CD4-positive, alpha-beta T cell treated with Interleukin-21 for 1 hour (primary cell): ENCODE measurements at regions not wholly inside any gene's neighbourhood (a gene's known extent, or its start where the extent isn't known, plus 50 kb on each side); places are given as distances from the start of the nearest gene placed in this dataset.
"Not testable (repeated sequence)": the region's sequence is repeated elsewhere in the genome, so short reads cannot be mapped to it uniquely, and the experiment has no call there.

Experiments
- DNase-seq: peaks from one replicate; pipeline ENCODE4 v3.0.0-alpha.2; 2020

DNA sequence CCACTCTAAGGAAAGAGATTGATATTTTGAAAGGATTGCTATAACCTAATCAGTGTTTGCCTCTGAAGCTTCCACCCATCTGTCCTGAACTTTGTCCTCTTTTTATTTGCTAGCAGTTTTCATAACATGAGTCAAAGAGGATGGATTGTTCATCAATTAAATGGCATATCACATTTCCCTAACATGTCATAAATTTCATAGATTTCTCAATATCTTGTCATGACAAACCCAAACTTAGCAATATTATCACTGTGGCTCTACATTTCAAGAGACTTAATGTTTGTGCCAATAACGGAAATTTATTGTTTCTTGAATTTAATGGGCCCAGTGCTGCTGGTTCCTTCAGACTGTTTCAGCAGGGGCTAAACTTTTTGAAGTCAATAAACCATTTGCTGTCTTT lies 330.3 kb downstream of the CAAP1 start:
- no peak for DNase-seq

DNA sequence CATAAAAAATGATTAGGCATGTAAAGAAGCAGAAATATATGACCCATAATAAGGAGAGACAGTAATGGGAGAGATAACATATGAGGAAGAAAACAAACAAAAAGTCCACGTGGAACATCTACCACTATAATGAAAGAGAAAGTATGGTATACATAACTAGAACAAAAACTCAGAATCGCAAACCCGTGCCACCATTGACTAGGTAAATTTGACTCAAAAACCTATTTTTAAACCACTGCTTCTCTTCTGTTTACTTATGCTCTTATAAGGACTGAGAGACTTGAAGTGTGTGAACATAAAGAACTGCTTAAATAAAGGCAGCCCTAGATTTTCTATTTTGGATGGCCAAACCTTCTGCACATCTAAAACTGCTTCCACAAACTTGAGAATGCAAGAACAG lies 330.7 kb downstream of the CAAP1 start:
- no peak for DNase-seq

DNA sequence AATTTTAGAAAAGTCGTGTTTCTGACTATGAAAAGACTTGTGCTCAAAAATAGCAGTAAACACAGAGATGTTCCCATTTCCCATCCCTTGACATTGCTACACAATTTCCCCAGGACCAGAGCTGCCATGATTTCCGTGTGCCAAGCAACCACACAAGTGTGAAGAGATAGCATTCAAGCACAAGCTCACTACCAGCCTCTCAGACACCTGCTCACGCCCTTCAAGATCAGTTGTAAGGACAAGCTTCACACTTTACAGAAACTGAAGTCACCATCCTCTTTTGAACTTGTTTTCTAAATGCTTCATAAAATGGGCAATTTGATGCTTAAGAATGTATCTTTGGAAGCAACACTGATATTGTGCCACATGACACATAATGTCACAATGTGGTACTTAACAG lies 333.1 kb downstream of the CAAP1 start:
- DNase-seq, result no peak

DNA sequence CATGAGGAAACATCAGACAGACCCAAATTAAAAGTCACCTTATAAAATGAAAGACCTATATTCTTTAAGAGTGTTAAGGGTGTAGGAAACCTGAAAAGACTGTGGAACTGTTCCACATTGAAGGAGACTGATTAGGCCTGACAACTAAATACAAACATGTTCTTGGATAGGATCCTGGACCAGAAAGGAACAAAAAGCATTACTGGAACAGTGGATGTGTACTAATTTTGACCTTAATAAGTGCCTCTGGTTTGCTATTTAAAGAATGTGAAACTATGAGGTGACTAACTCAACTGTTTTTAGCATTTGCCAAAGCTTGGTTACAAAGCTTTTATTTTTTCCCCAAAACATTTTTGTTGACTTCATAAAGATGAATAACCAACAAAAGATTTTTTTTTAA lies 340.6 kb downstream of the CAAP1 start:
- no peak for DNase-seq

DNA sequence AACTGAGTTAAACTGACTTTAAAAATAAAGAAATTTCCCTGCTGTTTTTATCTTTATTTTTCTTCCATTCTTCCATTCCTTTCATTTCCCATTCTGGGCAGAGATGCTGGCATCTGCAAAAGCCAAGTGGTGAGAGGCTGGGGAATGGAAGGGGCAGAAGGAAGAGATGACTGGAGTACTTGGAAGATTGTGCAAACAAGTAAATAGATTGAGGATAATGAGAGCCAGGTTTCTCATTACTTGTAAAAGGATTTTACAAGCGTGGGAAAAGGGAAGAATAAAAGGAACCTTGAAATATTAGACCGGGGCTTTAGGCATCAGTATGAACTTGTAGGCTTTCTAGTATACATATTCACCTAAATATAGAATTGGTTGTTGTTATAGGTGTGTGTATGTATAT lies 341.2 kb downstream of the CAAP1 start:
- no peak for DNase-seq

DNA sequence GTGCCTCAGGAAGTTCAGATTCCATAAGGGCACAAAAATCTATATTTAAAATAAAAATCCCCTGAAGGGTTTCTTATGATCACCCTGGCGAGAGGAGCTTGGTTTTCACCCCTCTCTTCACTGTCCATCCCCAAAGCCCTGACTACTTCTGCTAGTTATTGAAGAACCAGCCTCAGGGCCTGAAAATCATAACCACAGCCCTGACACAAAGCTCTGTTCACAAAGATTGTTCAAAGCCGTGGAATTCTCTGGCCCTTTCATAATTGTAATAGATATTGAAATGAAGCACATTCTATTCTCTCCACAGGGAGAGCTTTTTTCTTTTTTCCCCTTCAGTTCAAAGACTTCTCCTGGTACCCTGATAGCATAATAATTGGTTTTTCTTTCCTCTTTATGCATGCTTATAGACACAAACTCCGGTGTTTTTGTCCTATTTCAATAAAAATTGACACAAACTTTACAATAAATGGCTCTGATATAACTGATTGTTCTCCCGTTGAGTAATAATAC lies 343.8 kb downstream of the CAAP1 start:
- no peak for DNase-seq

DNA sequence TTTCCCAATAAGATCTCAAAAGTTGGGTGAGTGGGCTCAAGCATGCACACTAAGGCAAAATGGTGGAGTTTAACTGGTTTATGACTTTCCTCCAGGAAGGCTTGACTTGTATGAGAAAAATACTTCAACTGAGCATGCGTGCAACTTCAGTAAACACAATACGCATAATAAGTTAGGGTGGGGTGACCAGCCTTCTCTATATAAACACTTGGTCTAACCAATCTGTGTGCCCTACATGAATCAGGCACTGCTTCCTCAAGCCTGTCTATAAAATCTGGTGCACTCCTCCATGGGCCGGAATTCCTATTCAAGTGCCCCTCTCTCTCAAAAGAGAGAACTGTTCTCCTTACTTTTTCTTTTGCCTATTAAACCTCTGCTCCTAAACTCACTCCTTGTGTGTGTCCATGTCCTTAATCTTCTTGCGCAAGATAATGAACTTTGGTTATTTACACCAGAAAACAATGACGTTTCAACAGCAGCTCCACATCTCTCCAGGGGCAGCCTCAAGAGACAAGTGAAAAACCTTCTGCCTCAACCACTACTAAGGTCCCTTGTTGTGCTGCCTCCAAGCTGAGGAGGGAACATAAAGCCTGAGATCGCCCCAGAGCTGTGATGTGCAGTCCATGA lies 352.6 kb downstream of the CAAP1 start:
- no peak for DNase-seq

DNA sequence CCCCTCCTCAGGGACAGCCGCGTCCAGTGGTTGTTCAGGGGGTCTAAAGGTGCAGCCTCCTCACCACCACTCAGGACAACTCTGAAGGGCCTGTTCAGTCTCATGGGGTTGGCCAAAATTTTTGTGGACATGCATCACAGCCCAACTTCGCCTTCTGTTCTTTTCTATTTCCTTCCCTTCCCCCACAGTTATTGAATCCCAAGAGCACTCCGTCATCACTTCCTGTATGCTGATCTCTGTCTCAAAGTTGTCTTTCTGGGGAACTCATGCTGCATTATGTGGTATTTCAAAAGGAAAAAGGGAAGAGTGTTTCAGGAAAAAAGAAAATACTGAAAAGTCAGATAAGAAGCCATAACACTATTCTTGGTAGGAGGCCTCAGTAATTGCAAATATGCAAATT lies 355.4 kb downstream of the CAAP1 start:
- DNase-seq, result no peak

DNA sequence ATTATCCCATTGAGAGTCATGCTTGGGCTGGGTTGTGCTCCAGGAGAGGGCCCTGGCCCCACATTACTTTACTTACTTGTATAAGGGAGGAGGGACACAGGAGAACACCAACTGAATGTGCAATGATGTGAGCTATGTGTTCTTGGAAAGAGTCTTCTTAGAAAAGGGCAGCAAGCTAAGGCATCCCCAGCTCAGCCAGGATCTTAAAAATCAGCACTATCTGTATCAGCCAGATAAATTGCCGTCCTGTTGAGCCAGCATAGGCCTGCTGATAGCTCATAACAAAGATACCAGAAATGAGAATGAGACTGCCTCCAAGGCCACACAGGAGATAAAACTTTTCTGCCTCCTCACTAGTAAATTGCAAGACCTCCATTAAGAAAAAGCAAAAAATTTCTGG lies 357.5 kb downstream of the CAAP1 start:
- no peak for DNase-seq

DNA sequence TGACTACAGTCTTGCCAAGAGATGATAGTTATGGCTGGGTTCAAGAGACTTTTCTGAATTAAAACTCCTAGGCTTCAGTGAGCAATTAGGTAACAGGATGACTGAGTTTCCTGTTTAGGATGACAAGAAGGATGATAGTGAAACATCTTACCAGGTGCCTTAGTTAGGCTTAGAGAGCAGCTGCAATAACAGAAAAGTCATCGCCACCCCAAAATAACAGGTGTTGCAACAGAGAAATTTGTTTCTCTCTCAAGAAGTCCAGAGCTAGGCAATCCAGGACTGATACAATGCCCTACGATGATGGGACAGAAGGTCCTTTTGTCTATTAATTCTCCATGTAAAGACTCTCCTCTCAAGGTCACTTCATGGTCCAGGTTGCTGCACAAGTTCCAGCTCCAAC lies 361.8 kb downstream of the CAAP1 start:
- no peak for DNase-seq

DNA sequence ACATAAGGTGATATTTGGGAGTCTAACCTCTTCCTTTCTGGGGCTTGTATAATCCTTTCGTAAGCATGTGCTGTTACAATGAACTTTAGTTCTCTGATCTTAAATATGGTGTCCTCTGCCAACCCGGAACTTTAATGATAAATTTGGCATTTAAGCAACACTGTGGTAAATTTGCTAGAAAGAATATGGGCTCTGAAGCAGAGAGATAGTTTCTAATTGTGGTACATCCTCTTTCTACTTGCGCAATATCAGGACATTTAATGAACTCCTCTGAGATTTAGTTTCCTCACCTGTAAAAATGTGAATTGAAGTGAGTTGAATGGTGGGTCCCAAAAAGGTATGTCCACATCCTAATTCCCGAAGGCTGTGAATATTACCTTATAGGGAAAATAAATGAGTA lies 364.7 kb downstream of the CAAP1 start:
- DNase-seq, result no peak

DNA sequence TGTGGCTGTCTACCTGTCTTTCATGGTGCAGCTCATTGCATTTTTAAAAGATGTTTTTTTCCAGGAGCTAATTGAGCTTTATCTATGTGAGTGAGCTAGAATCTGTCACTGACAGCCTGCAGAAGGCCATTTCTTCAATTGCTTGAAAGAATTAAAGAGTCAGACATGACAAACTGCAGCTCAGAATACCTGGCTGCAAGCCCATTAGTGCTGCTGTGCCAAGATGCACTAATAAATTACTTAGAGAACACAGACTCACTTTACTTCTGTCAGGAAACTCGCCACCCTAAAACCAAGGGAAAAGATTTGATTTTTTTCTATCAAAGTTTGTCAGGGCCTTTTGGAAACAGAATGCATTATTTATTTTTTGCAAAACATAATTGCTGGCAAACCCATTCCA lies 368.3 kb downstream of the CAAP1 start:
- DNase-seq, result no peak

DNA sequence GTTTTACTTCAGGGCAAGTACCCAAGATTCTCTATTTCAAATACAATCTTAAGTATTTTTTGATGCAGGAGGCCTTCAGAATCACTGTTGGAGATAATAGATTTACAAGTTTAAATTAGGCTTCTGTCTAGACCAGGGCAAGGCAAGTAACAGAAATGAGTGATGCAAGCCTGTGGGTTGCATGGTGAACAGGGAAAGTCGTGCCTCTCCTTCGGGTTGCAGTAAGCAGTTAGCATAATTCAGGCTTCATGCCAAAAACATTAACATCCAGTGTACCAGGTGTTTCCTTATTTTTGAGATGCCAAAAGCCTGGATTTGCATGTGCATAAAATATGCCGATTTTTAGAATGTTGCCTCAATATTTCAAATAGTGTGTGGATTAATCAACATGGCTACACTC lies 369.0 kb downstream of the CAAP1 start:
- DNase-seq, result no peak

DNA sequence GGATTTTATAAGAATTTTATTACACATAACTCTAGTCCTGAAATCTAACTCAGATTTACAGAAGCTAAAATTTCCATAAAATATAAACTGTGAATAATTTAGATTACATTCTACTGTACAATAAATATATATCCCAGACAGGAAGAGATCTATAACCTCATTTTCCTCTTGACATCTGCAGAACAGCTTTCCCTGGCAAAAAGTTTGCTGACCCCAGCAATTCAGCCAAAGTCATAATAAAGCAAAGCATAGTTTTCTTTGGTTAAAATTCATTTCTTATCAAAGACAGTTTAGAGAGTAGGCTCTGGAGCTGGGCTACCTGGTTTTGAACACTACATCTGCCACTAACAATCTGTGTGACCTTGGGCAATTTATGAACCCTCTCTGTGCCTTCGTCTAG lies 372.5 kb downstream of the CAAP1 start:
- no peak for DNase-seq

DNA sequence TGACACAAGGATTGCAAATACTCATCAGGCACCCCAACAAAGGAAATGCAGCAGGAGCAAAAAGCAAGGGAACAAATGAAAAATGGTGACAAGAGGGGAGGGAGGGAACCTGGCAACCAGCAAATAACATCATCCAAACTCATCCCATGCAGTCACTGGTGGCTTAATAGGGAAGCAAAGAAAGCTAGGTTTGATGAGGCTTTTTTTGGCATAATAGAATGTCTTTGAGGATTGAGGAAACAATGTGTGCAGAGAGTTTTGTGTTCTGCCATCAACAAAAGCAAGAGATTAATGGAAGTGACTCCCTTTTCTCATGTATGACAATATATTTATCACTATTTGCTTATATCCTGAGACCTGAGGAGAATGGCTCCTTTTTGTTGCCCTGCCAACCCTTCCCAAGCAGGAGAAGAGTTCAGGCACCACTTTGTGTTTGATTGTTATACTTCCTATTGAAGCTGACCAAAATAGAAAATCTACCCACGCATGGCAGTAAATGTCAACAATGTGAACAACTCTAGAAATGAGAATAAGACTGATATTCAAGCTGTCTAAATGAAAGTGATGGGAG lies 375.7 kb downstream of the CAAP1 start:
- no peak for DNase-seq

DNA sequence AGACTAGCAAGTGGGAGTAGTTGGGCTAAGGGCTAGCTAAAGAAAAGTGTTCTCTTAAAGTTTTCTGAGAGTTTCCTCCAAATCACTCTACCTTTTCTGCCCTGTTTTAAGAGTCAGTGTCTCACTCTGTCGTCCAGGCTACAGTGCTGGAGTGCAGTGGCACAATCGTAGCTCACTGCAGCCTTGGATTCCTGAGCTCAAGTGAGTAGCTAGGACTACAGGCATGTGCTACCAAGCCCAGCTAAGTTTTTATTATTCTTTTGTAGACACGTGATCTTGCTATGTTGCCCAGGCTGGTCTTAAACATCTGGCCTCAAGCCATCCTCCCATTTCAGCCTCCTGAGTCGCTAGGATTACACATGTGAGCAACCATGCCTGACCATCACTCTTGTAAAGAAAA lies 378.9 kb downstream of the CAAP1 start:
- DNase-seq, result no peak

DNA sequence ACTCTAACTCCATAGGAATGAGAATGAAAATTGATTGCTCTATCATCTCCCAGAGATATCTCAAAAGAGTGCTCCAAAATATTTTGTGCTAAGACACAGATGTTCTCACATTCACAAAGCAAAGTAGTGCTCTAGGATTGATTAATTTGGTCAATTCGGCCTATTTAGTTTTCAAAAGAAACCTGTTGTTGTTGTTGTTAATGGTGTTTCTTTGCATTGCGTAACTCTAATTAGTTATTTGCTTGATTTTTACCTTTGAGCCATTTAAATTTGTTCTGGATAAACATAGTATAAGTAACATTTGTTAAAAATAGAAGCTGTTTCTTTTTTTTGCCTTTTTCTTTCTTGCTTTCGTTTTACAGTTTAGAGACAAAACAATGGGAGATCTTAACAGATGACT lies 382.5 kb downstream of the CAAP1 start:
- no peak for DNase-seq

DNA sequence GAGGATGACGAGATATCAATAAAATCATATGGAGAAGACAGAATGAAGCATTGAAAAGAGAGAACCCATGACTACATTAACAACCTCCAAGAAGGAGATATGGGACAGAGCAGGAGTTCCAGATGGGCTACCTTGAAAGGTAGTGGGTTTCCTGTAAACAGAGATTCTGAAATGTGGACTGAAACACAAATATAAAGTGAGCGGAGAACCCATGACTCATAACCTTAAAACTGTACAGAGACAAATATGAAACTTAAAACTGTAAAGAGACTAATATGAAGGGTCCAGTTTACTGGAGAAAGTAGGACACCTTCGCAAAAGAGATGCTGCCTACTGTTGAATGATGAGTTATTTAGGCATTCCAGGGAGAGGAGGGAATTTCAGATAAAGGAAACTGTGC lies 383.7 kb downstream of the CAAP1 start:
- no peak for DNase-seq

DNA sequence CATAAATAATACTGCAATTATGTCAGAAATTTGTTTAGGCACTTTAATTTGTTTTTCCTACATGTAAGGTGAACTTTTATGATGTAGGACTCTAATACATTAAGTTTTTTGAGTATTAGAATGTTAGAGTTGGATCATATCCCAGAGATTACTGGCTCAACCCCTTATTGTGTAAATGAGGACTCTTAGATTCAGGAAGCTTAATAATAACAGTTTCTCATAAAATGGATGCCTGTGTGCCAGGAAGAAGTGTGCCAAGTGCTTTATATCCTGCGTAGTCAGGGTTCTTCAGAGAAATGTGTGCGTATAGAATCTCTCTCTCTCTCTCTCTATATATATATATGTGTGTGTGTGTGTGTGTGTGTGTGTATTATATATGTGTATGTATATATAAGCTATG lies 388.5 kb downstream of the CAAP1 start:
- no peak for DNase-seq

DNA sequence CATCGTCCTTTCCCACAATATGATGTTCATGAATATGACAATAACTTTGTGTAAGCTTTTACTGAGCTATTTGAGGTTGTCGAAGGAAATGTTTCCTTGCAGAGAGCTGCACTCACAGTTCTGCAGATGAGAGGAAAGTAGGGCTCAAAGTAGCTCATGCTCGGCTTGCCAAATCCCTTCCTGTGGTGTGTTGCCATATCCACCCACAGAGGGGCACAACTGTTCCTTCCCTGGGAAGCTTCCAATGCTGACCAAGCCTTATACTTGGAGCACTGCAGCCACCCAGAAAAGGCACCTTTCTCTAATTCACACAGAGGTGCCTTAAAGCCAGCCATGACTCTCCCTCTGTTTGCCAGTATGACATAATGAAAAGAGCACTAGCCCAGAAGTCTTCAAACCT lies 390.3 kb downstream of the CAAP1 start:
- DNase-seq, result no peak

DNA sequence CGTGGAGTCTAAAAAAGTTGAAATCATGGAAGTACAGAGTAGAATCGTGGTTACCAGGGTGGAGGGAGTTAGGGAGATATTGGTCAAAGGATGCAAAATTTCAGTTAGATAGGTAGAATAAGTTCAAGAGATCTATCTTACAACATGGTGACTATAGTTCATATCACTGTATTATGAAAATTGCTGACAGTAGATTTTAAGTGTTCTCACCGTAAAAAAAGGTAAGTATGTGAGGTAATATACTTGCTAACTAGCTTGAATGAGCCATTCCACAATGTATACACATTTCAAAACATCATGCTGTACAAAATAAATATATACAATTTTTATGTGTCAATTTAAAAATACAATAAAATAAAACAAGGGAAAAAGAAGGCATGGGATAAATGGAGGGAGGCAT lies 392.1 kb downstream of the CAAP1 start:
- DNase-seq, result no peak

DNA sequence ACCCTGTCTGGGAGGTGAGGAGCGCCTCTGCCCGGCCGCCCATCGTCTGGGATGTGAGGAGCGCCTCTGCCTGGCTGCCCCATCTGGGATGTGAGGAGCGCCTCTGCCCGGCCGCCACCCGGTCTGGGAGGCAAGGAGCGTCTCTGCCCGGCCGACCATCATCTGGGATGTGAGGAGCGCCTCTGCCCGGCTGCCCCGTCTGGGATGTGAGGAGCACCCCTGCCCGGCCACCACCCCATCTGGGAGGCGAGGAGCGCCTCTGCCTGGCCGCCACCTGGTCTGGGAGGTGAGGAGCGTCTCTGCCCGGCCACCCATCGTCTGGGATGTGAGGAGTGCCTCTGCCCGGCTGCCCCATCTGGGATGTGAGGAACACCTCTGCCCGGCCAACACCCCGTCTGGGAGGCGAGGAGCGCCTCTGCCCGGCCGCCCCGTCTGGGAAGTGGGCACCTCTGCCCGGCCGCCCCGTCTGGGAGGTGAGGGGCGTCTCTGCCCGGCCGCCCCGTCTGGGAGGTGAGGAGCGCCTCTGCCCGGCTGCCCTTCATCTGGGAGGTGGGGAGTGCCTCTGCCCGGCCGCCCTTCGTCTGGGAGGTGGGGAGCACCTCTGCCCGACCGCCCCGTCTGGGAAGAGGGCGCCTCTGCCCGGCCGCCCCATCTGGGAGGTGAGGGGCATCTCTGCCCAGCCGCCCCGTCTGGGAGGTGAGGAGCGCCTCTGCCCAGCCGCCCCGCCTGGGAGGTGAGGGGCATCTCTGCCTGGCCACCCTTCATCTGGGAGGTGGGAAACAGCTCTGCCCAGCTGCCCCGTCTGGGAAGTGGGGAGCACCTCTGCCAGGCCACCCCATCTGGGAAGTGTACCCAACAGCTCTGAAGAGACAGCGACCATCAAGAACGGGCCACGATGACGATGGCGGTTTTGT lies 399.7 kb downstream of the CAAP1 start:
- not testable (repeated sequence) for DNase-seq

DNA sequence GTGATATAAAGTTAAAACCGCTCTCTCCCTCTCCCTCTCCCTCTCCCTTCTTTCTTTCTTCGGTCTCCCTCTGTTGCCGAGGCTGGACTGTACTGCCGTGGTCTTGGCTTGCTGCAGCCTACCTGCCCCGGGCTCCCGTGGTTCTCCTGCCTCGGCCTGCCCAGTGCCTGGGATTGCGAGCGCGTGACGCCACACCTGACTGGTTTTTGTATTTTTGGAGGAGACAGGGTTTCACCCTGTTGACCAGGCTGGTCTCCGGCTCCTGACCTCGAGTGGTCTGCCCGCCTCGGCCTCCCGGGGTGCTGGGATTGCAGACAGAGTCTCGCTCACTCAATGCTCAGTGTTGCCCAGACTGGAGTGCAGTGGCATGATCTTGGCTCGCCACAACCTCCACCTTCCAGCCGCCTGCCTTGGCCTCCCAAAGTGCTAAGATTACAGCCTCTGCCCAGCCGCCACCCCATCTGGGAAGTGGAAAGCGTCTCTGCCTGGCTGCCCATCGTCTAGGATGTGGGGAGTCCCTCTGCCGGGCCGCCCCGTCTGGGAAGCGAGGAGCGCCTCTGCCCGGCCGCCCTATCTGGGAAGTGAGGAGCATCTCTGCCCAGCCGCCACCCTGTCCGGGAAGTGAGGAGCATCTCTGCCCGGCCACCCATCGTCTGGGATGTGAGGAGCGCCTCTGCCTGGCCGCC lies 400.5 kb downstream of the CAAP1 start:
- not testable (repeated sequence) for DNase-seq

DNA sequence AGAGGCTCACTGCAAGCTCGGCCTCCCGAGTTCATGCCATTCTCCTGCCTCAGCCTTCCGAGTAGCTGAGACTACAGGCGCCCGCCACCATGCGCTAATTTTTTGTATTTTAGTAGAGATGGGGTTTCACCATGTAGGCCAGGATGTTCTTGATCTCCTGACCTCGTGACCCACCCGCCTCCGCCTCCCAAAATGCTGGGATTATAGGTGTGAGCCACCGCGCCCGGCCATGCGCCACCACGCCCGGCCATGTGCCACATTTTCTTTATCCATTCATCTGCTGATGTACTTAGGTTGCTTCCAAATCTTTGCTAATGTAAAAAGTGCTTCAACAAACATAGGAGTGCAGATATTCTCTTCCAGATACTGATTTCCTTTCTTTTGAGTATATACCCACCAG lies 408.6 kb downstream of the CAAP1 start:
- DNase-seq, result no peak
